GM19324 (cell line): ENCODE measurements at regions not wholly inside any gene's neighbourhood (a gene's known extent, or its start where the extent isn't known, plus 50 kb on each side); places are given as distances from the start of the nearest gene placed in this dataset.
"Not testable (repeated sequence)": the region's sequence is repeated elsewhere in the genome, so short reads cannot be mapped to it uniquely, and the experiment has no call there.

Experiments
- ATAC-seq: cut with Tn5 transposase; IDR thresholded peaks from one replicate; pipeline ENCODE4 v1.9.1; 2021; ENCODE audit warnings: mild to moderate bottlenecking, moderate library complexity; ENCODE audit not compliant: unreplicated experiment, low FRiP score

DNA sequence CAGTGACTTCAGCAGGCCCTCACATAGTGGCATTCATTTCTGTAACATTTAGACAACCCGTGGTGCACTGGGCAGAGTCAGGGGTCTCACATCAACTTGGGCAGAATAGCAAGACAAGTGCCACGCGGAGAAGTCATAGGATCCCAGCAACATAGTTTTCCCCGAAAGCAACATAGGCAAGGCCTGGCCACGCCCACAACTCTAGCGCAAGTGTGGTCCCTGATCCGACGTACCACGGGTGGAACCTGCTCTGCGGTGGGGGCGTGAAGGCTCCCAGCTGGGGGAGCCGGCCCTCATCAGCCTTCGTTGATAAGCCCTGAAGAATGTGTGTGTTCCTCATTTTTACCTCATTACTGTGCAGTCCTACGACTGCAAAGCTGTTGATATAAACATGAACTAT, 261.2 kb downstream of the EIPR1 start:
- ATAC-seq: no peak

- ATAC-seq: no peak
Measured at GRCh38 chr2:3115301-3116042, 262.1 kb downstream of the EIPR1 start.

DNA sequence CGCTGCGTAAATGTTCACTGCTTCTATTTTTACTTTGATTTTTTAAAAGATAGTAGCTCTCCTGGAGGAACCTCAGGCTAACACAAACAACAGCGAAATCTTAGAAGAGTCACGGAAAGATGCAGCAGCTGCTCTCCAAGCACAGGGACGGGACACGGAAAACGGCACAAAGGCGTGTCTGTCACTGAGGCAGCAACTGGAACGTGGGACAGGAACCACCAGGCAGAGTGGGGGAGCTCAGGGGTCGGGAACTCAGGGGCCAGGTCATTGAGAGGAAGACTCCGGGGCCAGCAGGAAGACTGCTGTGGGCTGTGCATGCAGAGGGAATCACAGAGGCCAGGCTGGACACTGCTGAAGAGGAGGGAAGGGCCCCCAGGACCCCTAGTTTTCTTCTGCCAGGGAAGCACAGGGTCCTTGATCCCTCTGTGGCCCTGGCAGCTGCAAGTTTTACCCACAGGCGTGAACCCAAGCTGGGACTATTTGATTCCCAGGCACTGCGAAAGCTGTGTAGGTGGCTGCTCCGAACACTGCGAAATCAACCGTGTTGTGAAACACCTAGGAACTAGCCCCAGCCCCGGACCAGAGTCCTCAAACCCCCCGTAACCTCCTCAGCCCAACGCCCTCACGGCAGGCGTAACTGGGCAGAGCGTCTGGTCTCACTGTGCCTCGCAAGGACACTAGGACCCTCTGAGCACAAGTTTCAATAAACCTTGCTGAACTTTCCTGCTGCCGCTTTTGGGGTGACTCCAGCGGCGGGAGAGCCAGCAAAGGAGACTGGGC, 263.0 kb downstream of the EIPR1 start:
- no peak for ATAC-seq

GRCh38 chr2:3113769-3114168, 263.8 kb downstream of the EIPR1 start:
- ATAC-seq: no peak

DNA sequence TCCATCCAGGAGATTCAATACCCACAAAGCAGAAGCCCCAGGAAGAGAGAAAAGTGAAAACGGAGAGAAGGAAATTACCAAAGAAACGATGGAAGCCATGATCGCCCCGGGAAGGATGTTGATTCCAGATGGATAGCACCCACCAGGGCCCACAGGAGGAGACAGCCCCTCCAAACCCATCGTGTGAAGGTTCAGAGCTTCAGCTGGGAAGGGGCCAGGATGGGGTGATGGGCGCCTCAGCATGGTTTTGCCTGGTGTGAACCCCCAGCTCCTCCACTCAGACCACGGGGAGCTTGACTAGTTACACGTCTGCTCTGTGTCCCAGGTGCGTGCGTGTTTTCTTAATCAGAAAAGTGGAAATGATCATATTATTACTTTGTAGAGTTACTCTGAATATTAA, 264.5 kb downstream of the EIPR1 start:
- no peak for ATAC-seq

- ATAC-seq: no peak
Measured at GRCh38 chr2:3112553-3112952, 265.1 kb downstream of the EIPR1 start.

DNA sequence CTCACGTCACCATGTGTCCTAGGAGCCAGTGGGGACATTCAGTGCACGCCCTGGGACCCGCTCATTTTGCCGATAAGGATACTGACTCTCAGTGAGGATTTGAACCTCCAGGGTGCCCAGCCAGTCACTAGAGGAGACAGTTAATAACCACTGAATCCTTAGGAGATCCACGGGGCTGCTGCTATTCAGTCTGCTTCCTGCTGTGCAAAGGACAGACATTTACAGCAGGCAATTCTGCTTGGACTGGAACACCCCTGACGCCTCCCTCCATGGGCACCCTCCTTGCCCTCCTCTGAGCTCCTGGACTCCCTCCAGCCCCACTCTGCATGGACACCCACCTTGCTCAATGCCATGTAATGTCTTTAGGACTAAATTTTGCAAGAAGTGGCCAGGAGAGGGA, 265.5 kb downstream of the EIPR1 start:
- no peak for ATAC-seq

- ATAC-seq: no peak
Measured at GRCh38 chr2:3110994-3111666, 266.5 kb downstream of the EIPR1 start.

GRCh38 chr2:3110555-3110954, 267.1 kb downstream of the EIPR1 start:
- ATAC-seq: no peak

DNA sequence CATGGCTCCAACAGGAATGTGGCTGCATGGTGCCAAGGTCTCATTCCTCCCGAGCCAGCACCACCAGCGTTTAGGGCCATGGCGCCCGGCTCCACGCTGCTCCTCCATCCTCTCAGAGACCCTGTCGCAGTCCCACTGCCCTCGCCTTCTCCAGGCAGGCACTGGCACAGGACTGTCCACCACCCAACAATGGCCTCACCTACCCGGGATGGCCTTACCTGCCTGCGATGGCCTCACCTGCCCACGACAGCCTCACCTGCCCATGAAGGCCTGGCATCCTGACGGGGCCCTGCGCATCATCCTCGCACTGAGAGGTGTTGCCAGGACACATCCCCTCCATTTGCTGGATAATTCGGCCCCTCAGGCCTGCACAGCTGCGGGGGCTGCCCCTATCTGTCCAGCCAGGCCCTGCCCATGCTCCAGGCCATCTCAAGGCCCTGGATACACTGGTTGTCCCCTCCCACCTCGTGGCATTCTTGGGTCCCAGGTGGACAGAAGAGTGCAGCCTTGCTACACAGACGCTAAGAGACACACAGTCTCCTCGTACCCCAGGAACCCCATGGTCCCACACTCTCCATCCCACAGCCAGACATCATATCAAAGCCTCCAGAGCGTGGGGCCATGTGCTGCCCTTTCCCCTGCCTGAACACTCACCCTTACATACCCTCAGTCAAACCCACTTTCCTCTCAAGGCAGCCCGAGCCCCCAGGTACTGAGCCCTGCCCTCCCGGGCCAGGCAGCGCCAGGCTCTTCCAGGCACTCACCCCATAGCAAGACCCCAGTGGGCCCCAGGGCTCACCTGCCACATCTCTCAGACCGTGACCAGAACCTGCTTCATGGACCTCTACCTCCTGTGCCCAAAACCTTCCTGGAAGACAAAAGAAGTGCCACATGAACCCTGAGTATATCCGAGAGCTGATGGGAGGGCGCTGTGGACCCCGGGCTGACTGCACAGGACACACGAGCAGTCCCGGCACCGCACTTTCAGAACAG, 268.6 kb downstream of the EIPR1 start:
- no peak for ATAC-seq

- no peak for ATAC-seq
Measured at GRCh38 chr2:3108105-3108504, 269.5 kb downstream of the EIPR1 start.

DNA sequence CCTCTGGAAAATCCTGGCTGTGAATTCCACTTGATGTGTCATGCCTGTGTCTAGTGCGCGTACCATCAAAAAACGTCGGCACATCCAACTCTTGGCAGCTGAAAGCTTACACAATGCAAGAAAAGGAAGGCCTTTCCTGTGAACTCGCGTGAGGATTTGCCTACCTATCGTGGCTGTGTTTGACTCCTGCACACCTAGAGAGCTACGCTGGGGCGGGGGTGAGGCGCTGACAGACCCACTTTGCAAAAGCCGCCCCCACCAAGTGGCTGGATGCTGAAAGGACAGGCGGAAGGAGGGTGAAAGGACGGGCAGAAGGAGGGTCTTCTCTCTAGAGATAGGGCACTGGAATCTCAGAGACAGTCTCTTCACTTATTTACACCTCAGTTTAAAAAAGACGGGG, 270.1 kb downstream of the EIPR1 start:
- ATAC-seq: no peak

GRCh38 chr2:3105814-3106569, 271.6 kb downstream of the EIPR1 start:
- ATAC-seq: no peak

DNA sequence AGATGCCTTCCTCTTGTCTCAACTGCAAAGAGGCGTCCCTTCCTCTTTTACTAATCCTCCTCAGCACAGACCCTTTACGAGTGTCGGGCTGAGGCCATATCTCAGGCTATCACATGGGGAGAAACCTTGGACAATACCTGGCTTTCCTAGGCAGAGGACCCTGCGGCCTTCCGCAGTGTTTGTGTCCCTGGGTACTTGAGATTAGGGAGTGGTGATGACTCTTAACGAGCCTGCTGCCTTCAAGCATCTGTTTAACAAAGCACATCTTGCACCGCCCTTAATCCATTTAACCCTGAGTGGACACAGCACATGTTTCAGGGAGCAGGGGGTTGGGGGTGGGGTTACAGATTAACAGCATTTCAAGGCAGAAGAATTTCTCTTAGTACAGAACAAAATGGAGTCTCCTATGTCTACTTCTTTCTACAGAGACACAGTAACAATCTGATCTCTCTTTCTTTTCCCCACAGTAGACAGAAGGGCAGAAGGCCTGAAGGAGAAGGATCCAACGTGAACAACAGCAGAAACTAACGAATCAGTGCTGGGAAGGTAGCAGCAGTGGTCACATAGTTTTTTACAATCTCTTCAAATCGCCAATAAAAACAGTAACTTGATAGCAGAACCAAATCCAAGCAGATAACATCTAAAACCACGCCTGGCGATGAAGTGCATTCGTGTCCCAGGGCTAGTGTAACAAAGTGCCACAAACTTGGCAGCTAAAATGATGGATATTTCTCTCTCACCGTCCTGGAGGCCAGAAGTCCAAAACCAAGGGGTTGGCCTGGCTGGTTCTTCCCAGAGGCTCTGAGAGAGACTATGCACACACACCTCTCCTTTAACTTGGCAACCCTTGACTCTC, 272.4 kb downstream of the EIPR1 start:
- ATAC-seq: not testable (repeated sequence)

GRCh38 chr2:3104261-3104660, 273.4 kb downstream of the EIPR1 start:
- ATAC-seq: no peak

- ATAC-seq: no peak
Measured at GRCh38 chr2:3102922-3103569, 274.6 kb downstream of the EIPR1 start.

DNA sequence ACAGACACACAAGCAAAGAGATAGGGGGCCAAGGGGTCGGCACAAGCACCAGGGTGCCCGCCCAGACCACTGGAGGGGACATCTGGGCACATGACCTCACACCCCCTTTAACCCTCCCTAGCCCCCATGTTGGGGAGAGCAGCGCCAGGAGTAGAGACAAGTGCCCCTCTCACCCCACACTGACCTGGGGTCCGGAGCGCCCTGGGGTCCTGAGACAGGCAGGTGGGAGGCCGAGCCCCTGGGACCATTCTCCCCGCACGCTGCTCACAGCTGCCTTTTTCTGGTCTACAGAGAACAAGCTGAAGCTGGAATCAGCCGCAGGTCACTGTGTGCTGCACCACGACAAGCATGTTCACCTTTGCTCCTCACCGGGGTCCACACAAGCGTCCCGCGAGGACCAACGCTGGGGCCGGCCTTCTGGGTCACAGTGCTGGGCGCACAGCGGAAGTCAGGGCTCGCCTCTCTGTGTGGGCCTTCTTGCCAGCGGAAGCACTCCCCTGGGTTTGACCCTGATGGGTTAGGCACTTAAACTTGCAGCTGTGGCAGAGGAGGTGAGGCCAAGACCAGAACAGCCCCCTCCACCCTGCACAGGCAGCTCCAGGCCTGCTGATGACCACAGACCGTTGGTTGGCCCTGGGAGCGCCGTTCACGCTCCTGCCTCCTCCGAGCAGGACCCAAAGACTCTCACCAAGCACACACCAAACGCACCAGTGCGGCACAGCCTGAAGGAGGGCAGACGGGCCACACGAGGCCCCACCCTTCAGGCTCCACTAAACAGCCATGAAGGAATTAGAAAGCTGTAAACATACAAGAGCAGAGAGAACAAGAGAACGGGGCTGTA, 275.3 kb downstream of the EIPR1 start:
- ATAC-seq: no peak
